Hepatic stellate cell (primary cell): ENCODE measurements at regions not wholly inside any gene's neighbourhood (a gene's known extent, or its start where the extent isn't known, plus 50 kb on each side); places are given as distances from the start of the nearest gene placed in this dataset.
"Not testable (repeated sequence)": the region's sequence is repeated elsewhere in the genome, so short reads cannot be mapped to it uniquely, and the experiment has no call there.

Experiments
- DNase-seq: peaks from one replicate; pipeline ENCODE4 v3.0.0; 2011; ENCODE audit warnings: low spot score

- DNase-seq: no peak
Observed at GRCh38 chr6:85747093-85747492, 104.4 kb upstream of the SYNCRIP start.

DNA sequence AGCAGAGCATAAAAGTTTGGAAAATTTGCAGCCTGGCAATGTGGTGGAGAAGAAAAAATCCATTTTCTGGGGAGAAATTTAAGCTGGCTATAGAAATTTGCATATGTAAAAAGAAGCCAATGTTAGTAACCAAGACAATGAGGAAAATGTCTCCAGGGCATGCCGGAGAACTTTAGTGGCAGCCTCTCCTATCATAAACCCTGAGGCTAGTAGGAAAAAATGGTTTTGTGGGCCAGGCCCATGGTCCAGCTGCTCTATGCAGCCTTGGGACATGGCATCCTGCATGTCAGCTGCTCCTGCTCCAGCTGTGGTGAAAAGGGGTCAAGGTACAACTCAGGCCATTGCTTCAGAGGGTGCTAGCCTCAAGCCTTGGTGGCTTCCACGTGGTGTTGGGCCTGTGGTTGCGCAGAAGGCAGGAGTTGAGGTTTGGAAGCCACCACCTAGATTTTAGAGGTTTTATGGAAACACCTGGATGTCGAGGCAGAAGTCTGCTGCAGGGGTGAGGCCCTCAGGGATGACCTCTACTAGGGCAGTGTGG is 101.8 kb upstream of the SYNCRIP start:
- no peak for DNase-seq

GRCh38 chr6:85726206-85726605 is 83.5 kb upstream of the SYNCRIP start:
- DNase-seq: no peak

DNA sequence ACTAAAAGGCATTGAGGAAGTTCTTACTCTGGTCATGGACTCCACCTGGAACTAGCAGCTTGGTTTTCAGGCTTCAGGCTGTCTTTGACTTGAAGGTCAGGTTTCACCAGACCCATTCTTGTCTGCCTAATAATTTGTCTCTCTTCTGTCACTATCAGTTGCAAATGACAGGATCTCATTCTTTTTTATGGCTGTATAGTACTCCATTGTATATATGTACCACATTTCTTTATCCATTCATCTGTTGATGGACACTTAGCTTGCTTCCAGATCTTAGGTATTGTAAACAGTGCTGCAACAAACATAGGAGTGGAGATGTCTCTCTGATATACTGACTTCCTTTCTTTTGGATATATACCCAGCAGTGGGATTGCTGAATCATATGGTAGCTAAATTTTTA is 73.1 kb upstream of the SYNCRIP start:
- DNase-seq: no peak

DNA sequence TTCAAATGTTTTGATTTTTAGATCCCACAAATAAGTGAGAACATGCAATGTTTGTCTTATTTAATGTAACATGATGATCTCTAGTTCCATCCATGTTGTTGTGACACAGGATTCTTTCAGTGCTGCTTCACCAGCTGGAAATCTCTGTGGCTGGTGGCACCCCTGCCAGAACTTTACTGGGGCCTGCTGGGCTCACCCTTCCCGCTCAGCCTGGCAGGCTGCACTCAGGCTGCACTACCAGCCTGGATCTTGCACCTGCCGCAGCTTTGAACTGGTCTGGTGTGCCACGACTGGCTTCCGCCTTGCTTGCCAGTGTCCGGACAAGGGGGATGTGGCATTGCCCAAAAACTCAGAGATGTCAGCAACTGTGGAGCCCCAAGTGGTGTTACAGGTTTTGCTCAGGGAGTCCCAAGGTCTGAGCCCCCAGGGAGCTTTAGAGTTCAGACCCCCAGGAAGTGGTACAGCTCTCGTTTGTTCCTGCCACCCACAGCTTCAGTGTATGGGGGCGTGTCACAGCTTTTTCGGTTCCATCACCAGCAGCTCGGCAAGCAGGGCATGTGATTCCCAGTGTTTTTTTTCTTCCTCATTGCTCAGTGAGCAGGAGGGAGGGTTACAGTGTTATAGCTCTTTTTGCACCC is 72.3 kb upstream of the SYNCRIP start:
- DNase-seq: no peak

- DNase-seq: no peak
Observed at GRCh38 chr6:85712346-85712745, 69.7 kb upstream of the SYNCRIP start.

- not testable (repeated sequence) for DNase-seq
Observed at GRCh38 chr6:85707515-85708145, 64.9 kb upstream of the SYNCRIP start.

GRCh38 chr6:85706272-85706671 is 63.6 kb upstream of the SYNCRIP start:
- DNase-seq: no peak

- DNase-seq: no peak
Observed at GRCh38 chr6:85705220-85705619, 62.5 kb upstream of the SYNCRIP start.

- DNase-seq: no peak
Observed at GRCh38 chr6:85703406-85703805, 60.7 kb upstream of the SYNCRIP start.
